ENCODE measurements at regions not wholly inside any gene's neighbourhood (a gene's known extent, or its start where the extent isn't known, plus 50 kb on each side); places are given as distances from the start of the nearest gene placed in this dataset.

DNA sequence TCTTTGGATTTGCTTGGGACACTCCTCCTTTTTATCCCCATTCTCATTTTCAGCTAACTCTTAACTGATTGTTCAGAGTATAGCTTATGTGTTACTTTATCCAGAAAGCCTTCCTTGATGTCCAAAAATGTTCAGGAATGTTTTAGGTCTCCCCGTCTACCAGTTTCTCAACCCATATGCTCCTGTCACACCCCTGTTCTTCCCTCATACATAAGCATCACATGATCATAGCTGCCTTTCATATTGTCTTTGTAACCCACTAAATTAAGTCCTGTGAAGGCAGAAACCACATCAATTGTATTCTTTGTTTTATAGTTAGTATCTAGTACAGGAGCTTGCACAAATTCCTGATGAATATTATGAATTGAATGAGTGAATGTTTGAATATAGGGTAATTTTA lies 321.9 kb upstream of the ACTBL2 start:
- no peak for DNase-seq (ENCODE audit: low read depth in 2 of 2)

DNA sequence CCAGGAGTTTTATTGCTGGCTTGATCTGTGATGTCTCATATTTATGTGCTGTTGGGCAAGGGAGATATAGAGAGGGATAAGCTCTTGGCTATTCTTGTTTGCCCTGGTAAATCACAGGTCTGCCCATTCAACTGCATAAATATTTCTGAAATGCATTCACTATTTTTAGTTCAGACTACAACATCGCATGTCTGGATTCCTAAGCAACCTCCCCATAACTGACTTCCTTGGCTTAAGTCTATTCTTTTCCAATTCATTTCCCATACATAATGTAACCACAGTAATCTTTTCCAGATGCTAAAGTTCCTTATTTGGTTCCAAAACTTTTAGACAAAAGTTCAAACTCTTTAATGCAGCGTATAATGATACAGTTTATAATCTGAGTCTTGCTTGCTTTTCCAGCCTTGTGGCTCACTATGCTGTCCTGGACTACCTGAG lies 321.4 kb upstream of the ACTBL2 start:
- no peak for DNase-seq (ENCODE audit: low read depth in 2 of 2)

DNA sequence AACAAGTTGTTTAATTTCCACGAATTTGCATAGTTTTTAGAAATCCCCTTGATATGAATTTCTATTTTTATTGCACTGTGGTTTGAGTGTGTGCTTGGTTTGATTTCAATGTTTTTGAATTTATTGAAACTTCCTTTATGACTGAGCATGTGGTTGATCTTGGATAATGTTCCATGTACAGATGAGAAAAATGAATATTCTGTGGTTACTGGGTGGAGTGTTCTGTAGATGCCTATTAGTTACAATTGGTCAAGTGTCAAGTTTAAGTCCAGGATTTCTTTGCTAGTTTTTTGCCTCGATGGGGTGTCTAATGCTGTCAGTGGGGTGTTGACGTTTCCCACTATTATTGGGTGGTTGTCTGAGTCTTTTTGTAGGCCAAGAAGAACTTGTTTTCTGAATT lies 319.5 kb upstream of the ACTBL2 start:
- no peak for DNase-seq (ENCODE audit: low read depth in 2 of 2)

DNA sequence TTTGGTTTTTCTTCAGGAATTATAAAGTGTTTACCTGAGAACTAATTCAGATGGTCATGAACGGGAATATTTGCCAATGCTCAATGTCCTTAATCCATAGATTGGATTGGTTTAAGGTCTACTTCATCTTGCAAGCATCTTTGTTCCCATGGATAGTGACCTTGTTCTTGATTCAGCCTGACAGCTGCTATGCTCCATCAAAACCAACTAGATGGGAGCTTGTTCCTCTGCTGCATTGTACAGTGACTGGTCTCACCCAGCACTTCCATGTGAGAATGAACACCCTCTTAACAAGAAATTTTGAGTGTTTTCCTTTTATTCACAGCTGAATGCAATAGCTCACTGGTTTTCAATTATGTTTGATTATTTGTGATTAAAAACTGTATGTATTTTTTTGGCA lies 312.6 kb upstream of the ACTBL2 start:
- DNase-seq (ENCODE audit: low read depth in 2 of 2), result no peak

DNA sequence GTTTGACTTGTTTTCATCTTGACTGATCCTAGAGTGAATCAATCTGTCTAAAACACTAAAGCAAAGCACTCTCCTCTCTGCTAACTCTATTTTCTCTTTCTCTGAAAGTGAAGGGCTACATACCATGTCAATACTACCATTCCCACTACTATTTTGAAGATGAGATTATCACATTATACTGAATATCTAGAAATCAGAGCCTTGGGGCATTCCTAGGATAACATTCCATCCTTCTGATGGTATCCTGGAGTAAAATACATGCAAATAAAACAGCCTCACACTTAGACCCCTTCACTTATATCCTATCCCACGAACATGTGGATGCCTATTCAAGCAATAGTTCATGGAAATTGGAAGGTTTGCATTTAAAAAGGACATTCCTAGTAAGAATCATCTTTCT lies 309.3 kb upstream of the ACTBL2 start:
- no peak for DNase-seq (ENCODE audit: low read depth in 2 of 2)

DNA sequence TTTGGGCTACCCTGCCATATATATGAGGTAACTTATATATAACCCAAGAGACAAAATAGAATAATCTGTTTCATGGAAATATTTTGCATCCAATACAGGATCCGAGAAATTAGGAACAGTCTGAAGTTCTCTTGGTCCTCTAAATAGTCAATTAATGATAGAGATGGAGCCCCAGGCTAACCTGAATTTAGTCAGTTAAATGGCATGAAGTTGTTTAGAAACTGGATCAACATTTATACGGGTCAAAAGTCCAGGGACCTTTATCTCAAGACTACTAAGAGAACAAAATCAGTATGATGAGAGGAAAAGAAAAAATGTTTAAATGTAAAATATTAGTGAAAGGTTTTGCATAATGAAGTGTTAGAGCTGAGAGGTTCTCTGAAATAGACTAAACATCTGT lies 303.3 kb upstream of the ACTBL2 start:
- no peak for DNase-seq (ENCODE audit: low read depth in 2 of 2)

DNA sequence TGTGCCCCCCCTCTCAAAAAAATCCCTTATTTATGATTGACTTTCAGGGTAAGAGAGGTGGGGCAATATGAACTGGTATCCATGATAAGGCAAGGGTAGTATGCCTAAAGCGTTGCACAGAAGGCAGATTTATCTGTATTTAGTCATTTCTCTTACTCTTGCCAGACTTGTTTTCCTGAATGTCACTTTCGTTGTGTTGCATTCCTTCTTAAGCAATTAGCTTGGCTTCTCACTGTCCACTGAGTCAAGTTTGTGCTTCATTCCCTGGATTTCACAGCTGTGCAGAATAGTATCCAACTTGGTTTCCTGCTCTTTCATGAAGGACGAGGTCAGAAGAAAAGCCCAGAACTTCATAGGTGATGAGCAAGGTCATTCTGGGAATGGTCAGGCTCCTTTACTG lies 301.5 kb upstream of the ACTBL2 start:
- no peak for DNase-seq (ENCODE audit: low read depth in 2 of 2)

DNA sequence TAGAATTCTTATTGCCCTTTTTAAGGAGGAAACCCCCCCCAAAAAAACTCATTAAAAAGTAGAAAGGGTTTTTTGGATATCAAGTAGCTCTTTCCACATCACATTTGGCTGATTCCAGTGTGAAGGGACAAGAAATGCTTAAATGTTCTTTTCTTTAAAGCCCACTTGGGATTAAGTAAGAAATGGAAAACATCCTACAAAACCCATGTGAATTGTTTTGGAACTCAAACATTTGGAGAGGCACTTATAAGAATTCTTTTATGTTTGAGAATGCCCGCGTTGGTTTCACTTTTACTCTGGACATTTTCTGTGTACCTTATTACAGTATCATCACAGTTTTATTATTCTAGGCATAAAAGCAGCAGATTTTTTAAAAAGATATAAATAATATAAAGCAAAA lies 301.1 kb upstream of the ACTBL2 start:
- DNase-seq (ENCODE audit: low read depth in 2 of 2), result no peak

DNA sequence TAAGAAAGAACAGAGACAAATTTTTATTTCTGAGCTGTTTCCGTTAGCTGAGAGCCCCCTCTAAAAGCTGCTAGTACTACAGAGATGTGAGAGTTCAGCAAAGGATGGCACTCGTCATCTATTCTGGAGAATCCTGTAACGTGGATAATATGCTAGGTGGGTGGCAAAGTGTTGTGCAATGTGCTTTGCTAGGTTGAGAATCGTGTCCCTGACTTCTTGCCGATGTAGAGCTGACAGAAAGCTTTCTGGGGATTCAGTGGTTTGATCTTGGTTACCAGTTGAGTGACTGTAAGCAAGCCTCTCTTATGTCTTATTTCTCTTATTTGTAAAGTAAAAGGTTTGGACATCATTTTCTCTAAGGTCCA lies 298.3 kb upstream of the ACTBL2 start:
- DNase-seq (ENCODE audit: low read depth in 2 of 2), result no peak

DNA sequence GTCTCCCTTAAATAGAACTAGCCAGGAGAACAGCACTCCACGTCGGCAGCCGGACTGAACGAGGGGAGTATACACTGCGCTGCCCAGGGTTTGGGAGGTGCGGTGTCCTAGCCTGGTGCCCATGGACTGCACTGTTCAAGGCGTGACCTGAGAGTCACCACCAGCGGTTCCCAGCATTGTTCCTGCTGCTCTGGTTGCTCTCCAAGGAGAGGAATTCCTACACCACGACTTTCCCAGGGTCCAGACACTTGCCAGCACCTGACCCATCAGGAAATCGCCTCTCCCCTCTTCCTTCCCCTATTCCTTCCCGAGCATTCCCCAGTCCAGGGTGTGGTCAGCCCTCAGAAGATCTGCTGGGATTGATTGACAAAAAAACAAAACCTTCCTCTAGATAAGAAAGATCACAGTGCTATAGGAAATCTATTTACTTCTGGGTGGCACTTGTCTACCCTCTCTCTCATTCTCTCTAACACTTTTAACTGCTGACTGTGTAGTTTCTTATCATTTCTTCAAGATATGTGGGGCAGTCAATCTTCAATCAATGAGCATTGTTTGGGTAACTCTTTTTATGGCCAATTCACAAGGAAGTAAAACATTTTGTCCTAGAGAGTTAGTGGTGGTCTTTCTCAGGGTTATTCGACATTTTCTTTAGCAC lies 297.8 kb upstream of the ACTBL2 start:
- DNase-seq (ENCODE audit: low read depth in 2 of 2), result no peak

DNA sequence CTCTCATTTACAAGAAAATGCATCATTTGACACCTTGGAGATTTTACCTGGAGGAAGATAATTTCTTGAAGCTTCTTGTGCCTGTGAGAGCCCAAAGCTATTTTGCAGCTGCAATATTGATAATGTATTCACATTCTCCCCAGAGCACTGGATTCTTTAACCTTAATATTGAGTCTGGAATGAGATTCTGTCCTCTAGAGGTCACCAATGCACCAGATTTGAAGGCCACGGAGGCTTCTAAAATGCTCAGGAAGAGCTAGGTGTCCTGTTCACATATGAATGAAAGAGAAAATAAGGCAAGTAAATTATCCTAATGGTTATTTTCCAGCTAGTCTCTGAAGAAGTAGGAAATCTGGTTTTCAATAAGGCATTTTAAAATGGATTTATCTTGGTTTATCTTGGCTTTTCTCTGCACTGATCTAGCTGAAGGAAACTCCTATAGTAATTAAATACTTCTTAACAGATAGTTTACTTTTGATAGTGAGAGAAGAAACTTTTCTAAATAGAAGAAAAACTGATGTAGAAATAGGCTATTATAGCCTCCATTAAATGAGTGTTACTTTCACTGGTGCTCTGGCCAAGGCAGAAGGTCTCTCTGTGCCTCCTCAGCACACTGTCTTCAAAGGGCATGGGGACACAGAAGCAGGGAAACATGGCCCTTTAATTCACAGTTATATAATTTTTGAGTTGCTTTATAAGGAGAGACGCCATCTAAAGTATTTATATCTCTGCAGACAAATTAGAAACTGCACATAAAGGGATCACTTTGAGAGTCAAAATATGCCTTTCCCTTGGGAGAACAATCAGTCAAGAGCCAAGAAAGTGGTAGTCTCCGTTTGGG lies 297.0 kb upstream of the ACTBL2 start:
- no peak for DNase-seq (ENCODE audit: low read depth in 2 of 2)

DNA sequence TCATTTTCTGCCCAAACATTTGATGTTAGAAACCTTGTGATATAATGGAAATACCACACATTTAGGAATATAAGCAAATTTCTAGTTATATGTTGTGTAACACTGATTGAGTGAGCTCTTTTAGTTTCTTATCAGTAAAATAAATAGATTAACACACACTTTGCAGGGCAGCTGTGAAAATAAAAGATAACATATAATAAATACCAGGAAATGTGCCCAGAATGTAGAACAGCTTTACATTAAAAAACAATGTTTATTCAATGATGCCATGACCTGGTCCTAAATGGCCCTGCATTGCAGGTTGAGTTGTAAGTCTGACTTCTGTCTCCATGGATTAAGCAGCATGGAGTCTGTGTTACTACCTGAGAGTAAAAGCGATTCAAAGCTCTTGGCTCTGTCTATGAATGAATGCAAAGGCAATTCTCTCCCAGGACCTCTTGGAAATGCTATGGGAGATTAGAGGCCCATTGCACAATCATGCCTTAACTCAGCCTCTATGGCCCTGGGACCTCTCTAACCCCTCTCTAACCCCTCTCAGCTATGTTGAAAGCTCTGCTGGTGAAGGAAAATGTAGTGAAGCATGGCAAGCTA lies 296.0 kb upstream of the ACTBL2 start:
- no peak for DNase-seq (ENCODE audit: low read depth in 2 of 2)

DNA sequence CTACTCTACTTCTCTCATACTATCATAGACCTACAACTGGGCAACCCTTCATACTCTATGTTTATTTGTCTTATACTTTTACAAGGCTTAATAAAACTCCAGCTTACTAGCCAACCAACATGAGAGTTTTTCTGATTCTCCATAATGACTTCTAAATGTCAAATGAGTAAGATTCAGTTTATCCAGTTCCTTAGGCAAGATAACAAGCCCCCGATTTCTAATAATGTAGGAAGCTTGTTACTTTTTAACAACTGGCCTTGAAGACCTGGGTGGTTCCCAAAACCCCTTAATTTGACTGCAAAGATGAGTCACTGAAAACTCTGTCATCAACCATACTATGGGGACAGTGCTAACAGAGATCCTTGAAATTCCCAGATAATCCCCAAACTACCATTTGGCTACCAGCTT lies 294.6 kb upstream of the ACTBL2 start:
- DNase-seq (ENCODE audit: low read depth in 2 of 2), result no peak

DNA sequence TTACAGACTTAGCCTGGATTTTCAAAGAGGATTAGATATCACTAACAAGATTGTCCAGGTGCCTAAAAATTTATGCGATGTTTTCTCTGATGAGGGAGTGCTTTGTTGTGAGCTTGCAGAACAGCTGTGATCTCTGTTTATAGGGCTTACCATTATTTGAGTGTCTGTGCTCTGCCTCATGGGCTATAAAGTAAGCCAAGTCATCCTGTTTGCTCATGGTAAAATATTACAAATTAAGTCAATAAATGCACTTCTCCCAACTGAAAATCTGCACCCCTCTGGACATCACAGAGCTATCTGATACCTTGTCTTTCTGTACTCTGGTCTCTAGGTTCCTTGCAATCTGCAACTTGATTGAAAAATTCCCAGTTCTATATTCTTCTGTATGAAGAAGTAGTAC lies 293.4 kb upstream of the ACTBL2 start:
- DNase-seq (ENCODE audit: low read depth in 2 of 2), result no peak

DNA sequence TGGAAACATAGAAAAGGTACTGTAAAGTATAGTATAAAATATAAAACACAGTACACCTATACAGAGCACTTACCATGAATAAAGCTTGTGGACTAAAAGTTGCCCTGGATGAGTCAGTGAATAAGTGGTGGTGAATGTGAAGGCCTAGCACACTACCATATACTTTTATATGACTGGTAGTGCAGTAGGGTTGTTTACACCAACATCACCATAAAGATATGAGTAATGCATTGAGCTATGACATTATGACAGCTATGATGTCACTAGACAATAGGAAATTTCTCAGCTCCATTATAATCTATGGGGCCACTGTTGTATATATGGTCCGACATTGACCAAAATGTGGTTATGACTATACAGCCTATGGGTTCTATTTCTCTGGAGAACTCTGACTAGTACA lies 291.8 kb upstream of the ACTBL2 start:
- DNase-seq (ENCODE audit: low read depth in 2 of 2), result no peak

DNA sequence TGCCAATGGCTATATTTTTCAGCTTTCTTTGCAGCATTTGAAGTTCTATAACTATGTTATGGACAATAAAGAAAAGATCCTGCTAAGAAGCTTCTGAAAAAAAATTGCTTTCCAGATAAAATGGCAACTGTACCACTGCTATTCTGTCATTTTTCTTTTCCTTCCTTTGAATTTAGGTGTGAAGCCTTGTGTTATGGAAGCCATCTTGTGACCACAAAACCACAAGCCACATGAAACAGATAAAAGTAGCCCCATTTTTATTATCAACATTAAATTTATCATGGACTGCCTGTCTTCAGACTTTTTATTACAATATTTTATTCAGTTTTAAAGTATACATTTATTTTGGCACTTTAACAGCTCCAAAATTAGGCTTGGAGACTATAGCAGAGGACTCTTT lies 289.9 kb upstream of the ACTBL2 start:
- DNase-seq (ENCODE audit: low read depth in 2 of 2), result no peak

DNA sequence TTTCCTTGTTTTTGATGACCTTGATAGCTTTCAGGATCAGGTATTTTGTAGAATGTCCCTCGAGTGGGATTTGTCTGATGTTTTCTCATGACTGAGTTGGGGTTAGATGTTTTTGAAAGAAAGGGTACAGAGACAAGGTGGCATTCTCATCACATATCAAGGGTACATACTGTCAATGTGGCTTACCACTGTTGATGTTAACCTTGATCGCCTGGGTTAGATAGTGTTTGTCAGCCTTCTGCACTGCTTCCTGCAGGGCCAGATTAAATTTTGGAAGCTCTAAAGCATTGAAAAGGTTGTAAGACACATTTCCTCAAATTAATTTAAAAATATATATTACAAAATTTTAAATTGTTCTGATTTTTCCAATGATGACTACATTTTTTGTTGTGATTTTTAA lies 287.4 kb upstream of the ACTBL2 start:
- no peak for DNase-seq (ENCODE audit: low read depth in 2 of 2)

DNA sequence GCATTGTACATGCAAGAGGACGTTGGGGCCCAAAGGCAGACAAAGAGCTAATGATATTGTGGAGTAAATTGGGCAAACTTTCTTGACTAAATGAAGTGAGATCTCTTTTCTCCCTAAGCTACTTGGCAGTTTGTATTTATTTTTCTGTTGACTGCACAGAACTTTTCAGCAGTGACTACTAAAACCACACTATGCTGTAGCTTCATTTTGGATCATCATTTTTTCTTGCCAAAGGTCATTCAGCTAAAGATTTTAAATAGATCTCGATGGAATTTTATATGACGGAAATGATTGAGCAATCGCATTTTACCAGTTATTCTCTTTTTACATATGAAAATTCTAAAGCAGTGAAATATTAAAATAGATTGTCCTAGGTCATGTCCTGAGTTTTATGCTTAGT lies 286.1 kb upstream of the ACTBL2 start:
- no peak for DNase-seq (ENCODE audit: low read depth in 2 of 2)

DNA sequence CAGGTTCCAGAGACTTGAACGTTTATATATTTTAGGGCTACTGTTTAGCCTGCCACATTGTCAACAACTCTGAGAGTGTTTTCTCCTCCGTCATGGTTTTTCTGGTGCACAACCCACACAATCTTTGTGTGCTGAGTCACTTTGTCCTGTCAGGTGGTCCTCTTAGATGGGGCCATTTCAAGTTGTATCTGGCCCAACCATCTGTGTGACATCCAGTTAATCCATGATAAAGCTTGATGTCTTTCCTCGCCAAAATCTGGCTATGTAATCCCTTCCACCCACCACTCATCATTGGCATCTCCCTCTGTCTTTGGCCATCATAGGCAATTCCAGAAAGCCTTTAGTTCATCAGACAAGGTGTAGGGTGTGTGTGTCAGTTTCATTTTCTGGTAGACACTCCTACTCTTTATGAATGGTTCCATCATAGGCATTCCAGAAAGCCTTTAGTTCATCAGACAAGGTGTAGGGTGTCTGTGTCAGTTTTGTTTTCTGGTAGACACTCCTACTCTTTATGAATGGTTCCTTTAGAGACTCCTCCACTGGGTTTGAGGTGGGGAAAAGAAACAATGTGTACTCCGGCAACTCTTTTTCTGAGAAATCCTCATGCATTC lies 282.0 kb upstream of the ACTBL2 start:
- no peak for DNase-seq (ENCODE audit: low read depth in 2 of 2)

DNA sequence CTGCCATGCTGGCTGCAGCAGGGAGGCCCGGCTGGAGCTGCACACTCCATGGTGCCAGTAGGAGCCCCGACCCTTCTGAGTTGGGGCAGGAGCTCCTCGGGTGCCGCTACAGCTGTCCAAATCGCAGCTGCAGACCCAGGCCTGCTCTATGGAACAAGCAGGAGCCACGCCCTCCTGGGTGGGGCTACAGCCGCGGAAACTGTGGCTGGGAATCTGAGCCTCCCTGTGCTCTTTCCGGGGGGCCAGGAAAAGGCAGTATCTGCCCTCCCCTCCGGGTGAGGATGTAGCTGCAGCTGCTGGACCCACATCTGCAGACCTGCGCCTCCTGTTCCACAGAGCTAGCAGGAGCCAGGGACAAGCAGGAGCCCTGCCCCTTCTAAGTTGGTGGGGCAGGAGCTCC lies 278.9 kb upstream of the ACTBL2 start:
- no peak for DNase-seq (ENCODE audit: low read depth in 2 of 2)

DNA sequence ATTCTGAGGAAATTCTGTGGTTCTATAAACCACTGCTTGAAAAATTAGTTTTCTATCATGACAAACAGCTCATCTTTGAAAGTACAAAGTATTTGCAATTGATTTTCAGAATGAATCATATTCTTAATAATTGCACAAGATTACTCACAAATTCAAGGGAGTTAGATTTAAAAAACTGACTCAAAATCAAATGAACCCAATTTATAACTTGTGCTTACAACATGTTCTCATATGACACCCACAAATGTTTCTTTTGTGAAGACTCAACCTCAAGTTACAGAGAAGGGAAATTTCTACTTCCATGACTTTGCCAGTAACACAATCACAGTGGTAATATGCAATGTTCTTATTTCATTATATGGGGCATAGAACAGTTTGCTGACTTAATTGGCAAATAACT lies 272.0 kb upstream of the ACTBL2 start:
- no peak for DNase-seq (ENCODE audit: low read depth in 2 of 2)

DNA sequence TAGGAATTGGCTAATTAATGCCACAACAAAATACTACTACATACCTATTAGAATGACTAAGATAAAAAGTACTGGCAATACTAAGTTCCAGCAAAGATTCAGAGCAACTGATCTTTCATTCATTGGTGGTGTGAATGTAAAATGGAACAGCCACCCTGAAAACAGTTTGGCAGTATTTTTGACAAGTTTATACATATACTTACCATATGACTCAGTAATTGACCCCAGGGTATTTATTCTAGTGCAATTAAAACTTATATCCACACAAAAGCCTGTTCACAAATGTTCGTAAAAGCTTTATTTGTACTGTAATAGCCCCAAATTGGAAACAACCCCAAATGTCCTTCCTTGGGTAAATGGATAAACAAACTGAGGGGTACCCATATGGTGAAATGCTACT lies 270.8 kb upstream of the ACTBL2 start:
- DNase-seq (ENCODE audit: low read depth in 2 of 2), result no peak

DNA sequence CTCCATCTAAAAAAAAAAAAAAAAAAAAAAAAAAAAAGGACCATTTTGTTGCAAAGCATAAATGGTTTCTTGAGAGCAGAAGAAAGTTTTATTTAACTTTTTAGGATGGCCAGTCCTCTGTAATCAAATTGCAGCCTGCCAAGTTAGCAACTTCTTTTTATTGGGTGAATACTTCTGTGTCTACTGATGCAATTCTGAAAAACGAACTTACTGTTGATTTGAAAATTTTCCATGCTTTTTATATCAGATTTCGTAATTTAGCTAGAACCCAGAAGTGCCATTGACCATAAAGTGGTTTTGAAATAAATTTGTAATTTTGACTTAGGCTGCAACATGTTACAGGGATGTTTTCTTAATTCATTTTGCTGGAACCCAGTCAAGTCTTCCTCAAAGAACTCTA lies 269.1 kb upstream of the ACTBL2 start:
- no peak for DNase-seq (ENCODE audit: low read depth in 2 of 2)
